ENCODE measurements at regions not wholly inside any gene's neighbourhood (a gene's known extent, or its start where the extent isn't known, plus 50 kb on each side); places are given as distances from the start of the nearest gene placed in this dataset.

- TF ChIP-seq EZH2phosphoT487 (IDR thresholded peaks at IDR 0.05; ENCODE audit: borderline replicate concordance, low read length) = no peak
- TF ChIP-seq CTCF (conservative IDR thresholded peaks at IDR 0.05; ENCODE audit: low read depth, low read length) = no peak
Observed at GRCh38 chr20:21573259-21573658, 59.4 kb upstream of the NKX2-2 start.
